PC-3 (cell line): ENCODE measurements at regions not wholly inside any gene's neighbourhood (a gene's known extent, or its start where the extent isn't known, plus 50 kb on each side); places are given as distances from the start of the nearest gene placed in this dataset.
A peak's percentile ranks its signal among the peaks of the same experiment; 100 is the strongest.

Source experiments
- ATAC-seq: fragments of 200-7000 bp; cut with Tn5 transposase; 2 replicates; pipeline ENCODE4 v1.9.1; 2020; ENCODE audit warnings: mild to moderate bottlenecking, moderate library complexity
- BruUV-seq: library from RNA; stranded (reverse); fragments of 400-500 nt; replicated peaks from 2 replicates; lab custom pipeline; 2021; lab: Mats Ljungman, UMichigan
- CTCF ChIA-PET: fragments of 300-600 bp; sonication (Branson Sonifier 250); formaldehyde crosslinking; loops from one replicate; lab custom pipeline; 2022; ENCODE audit warnings: antibody characterized with exemption; lab: Charles Lee
- POLR2A ChIA-PET: fragments of 300-600 bp; sonication (Branson Sonifier 250); formaldehyde crosslinking; loops from one replicate; lab custom pipeline; 2022; ENCODE audit warnings: antibody characterized with exemption; ENCODE audit not compliant: unreplicated experiment; lab: Charles Lee
- DNase-seq: peaks from one replicate; pipeline ENCODE4 v3.0.0-alpha.2; 2015
- H2AFZ ChIP-seq: fragments of 300-600 bp; sonication (generic); 2 replicates; pipeline ENCODE4 v1.6.0; 2016; ENCODE audit warnings: antibody characterized with exemption, low read length
- H3F3A ChIP-seq: fragments of 300-600 bp; sonication (generic); one replicate; pipeline ENCODE4 v1.6.0; 2017; ENCODE audit warnings: antibody characterized with exemption, low read length, control low read depth, mild to moderate bottlenecking; ENCODE audit not compliant: unreplicated experiment
- H3K27ac ChIP-seq: fragments of 300-600 bp; sonication (generic); 2 replicates; pipeline ENCODE4 v1.5.1; 2016; ENCODE audit warnings: mild to moderate bottlenecking, low read length
- H3K27me3 ChIP-seq: fragments of 300-600 bp; sonication (generic); 2 replicates; pipeline ENCODE4 v1.6.1; 2016; ENCODE audit warnings: low read length, mixed read lengths
- H3K36me3 ChIP-seq: fragments of 300-600 bp; sonication (generic); 2 replicates; pipeline ENCODE4 v1.6.1; 2016; ENCODE audit warnings: low read depth, mixed run types, low read length, mixed read lengths
- H3K4me1 ChIP-seq: fragments of 300-600 bp; sonication (generic); 2 replicates; pipeline ENCODE4 v1.5.1; 2016; ENCODE audit warnings: low read length; ENCODE audit not compliant: insufficient read depth
- H3K4me2 ChIP-seq: fragments of 300-600 bp; sonication (generic); 2 replicates; pipeline ENCODE4 v1.6.0; 2016; ENCODE audit warnings: low read length
- H3K4me3 ChIP-seq: fragments of 300-600 bp; sonication (generic); 2 replicates; pipeline ENCODE4 v1.5.1; 2016; ENCODE audit warnings: mild to moderate bottlenecking, low read length, mixed read lengths
- H3K79me2 ChIP-seq: fragments of 300-600 bp; sonication (generic); 2 replicates; pipeline ENCODE4 v1.6.1; 2017; ENCODE audit warnings: low read length, mixed read lengths
- H3K9ac ChIP-seq: fragments of 300-600 bp; sonication (generic); 2 replicates; pipeline ENCODE4 v1.6.0; 2016; ENCODE audit warnings: mild to moderate bottlenecking, low read length
- H3K9me2 ChIP-seq: fragments of 300-600 bp; sonication (generic); replicated peaks from 2 replicates; pipeline ENCODE4 v1.6.1; 2016; ENCODE audit warnings: mixed run types, low read length, mixed read lengths
- H3K9me3 ChIP-seq: fragments of 300-600 bp; sonication (generic); 2 replicates; pipeline ENCODE4 v1.6.1; 2016; ENCODE audit warnings: low read length, mixed read lengths
- H4K20me1 ChIP-seq: fragments of 300-600 bp; sonication (generic); 2 replicates; pipeline ENCODE4 v1.6.1; 2016; ENCODE audit warnings: low read length, mixed read lengths
- CTCF ChIP-seq: fragments of 300-600 bp; sonication (generic); conservative IDR thresholded peaks from 2 replicates; pipeline ENCODE4 v1.5.1; 2017; ENCODE audit warnings: antibody characterized with exemption, low read depth, mild to moderate bottlenecking, low read length
- EZH2 ChIP-seq: fragments of 300-600 bp; sonication (generic); IDR thresholded peaks from one replicate; pipeline ENCODE4 v1.6.1; 2017; ENCODE audit warnings: antibody characterized with exemption, mild to moderate bottlenecking, low read length; ENCODE audit not compliant: unreplicated experiment
- EZH2phosphoT487 ChIP-seq: fragments of 300-600 bp; sonication (generic); IDR thresholded peaks from 2 replicates; pipeline ENCODE4 v1.6.1; 2018; ENCODE audit warnings: mild to moderate bottlenecking, antibody characterized with exemption, low read length, borderline replicate concordance
- intact Hi-C: fragments of 100-400 bp; cut with micrococcal nuclease; formaldehyde crosslinking; loops from 2 replicates; pipeline ENCODE4 v1.9.0; 2023

- Histone ChIP-seq H3K9me3 (no peaks in the 10 kb centered on the region), H2AFZ (no peak overlapping the region), H3K4me1 (peaks cover 48% of the 10 kb centered on the region), H3K4me3 (no peak overlapping the region), H3F3A (no peaks in the 10 kb centered on the region), H3K4me2 (no peak overlapping the region), H3K27me3 (no peaks in the 10 kb centered on the region), H3K79me2 (no peaks in the 10 kb centered on the region), H3K9ac (no peak overlapping the region), H3K36me3 (no peaks in the 10 kb centered on the region), H3K27ac (no peak overlapping the region), H3K9me2 (no peaks in the 10 kb centered on the region), H4K20me1 (no peaks in the 10 kb centered on the region)
- ATAC-seq, result peak; percentile 61
- CTCF ChIA-PET, result no interaction called here
- BruUV-seq, result no TSS peak
- DNase-seq, result peak; percentile 65
- intact Hi-C loops, result loop anchor here (10.0 kb wide), 1 partner anchor 378 kb away; no protein-coding TSS in a partner anchor
- POLR2A ChIA-PET, result no interaction called here
- TF ChIP-seq EZH2phosphoT487 (no peak), EZH2 (no peak), CTCF (no peak)
Measured at GRCh38 chr9:78982849-78983248, 588.9 kb upstream of the TLE4 start.

- no TSS peak for BruUV-seq
- ATAC-seq (no peak; the same call in 1 of the 2 replicates), DNase-seq (peak; percentile 46)
- H3K9me2 ChIP-seq, result no peaks in the 10 kb centered on the region
- H4K20me1 ChIP-seq, result no peaks in the 10 kb centered on the region
- H3F3A ChIP-seq, result peaks cover 3% of the 10 kb centered on the region
- peak overlapping the region; percentile 54 for H3K4me2 ChIP-seq
- no peaks in the 10 kb centered on the region for H3K79me2 ChIP-seq
- no peak for TF ChIP-seq EZH2phosphoT487
- TF ChIP-seq EZH2, result no peak
- TF ChIP-seq CTCF, result no peak
- ChIA-PET POLR2A (no interaction called here), CTCF (no interaction called here)
- H3K36me3 ChIP-seq, result no peaks in the 10 kb centered on the region
- peak overlapping the region; percentile 33 for H2AFZ ChIP-seq
- no peaks in the 10 kb centered on the region for H3K9me3 ChIP-seq
- peaks cover 68% of the 10 kb centered on the region for H3K4me1 ChIP-seq
- intact Hi-C loops, result loop anchor here (10.0 kb wide), 1 partner anchor 380 kb away; no protein-coding TSS in a partner anchor
- no peak overlapping the region for H3K27ac ChIP-seq
- no peak overlapping the region for H3K9ac ChIP-seq
- H3K4me3 ChIP-seq, result no peak overlapping the region
- H3K27me3 ChIP-seq, result no peaks in the 10 kb centered on the region
Measured at GRCh38 chr9:78985084-78985738, 586.6 kb upstream of the TLE4 start.

- H3K4me2 ChIP-seq, result peak overlapping the region; percentile 44
- POLR2A ChIA-PET, result no interaction called here
Measured at GRCh38 chr9:78986446-78986845, 585.3 kb upstream of the TLE4 start.

More at GRCh38 chr9:78986446-78986845, 585.3 kb upstream of the TLE4 start:
- Histone ChIP-seq H3K4me1 (peaks cover 68% of the 10 kb centered on the region), H3K79me2 (no peaks in the 10 kb centered on the region), H3K27ac (no peak overlapping the region), H3K9me2 (no peaks in the 10 kb centered on the region), H3K4me3 (no peak overlapping the region), H3K27me3 (no peaks in the 10 kb centered on the region), H3K9me3 (no peaks in the 10 kb centered on the region), H3F3A (peaks cover 3% of the 10 kb centered on the region), H4K20me1 (no peaks in the 10 kb centered on the region), H2AFZ (no peak overlapping the region), H3K36me3 (no peaks in the 10 kb centered on the region; the same call in 1 of the 2 replicates), H3K9ac (no peak overlapping the region)
- DNase-seq (peak; percentile 60), ATAC-seq (peak; percentile 47)
- no TSS peak for BruUV-seq
- TF ChIP-seq EZH2 (no peak), EZH2phosphoT487 (no peak), CTCF (no peak)
- intact Hi-C loops, result loop anchor here (10.0 kb wide), 1 partner anchor 382 kb away; no protein-coding TSS in a partner anchor
- CTCF ChIA-PET, result no interaction called here
